HepG2 (cell line): ENCODE measurements at regions not wholly inside any gene's neighbourhood (a gene's known extent, or its start where the extent isn't known, plus 50 kb on each side); places are given as distances from the start of the nearest gene placed in this dataset.

Experiments
- CEBPG ChIP-seq: IDR thresholded peaks from 2 replicates; pipeline ENCODE4 v1.6.1; 2016
- ELF4 ChIP-seq: sonication (generic); formaldehyde crosslinking; IDR thresholded peaks from 2 replicates; pipeline ENCODE4 v1.5.0; 2020; ENCODE audit warnings: missing genetic modification reagents, mild to moderate bottlenecking, moderate library complexity, borderline replicate concordance
- FOXM1 ChIP-seq: sonication (generic); formaldehyde crosslinking; IDR thresholded peaks from 2 replicates; pipeline ENCODE4 v1.5.0; 2020; ENCODE audit warnings: missing genetic modification reagents
- PREB ChIP-seq: sonication (generic); formaldehyde crosslinking; IDR thresholded peaks from 2 replicates; pipeline ENCODE4 v1.4.0; 2020; ENCODE audit warnings: missing genetic modification reagents
- SIN3A ChIP-seq: IDR thresholded peaks from 2 replicates; pipeline ENCODE4 v1.6.1; 2011; ENCODE audit warnings: low read depth, mild to moderate bottlenecking, control low read depth, low read length, borderline replicate concordance
- ZFX ChIP-seq: sonication (generic); formaldehyde crosslinking; IDR thresholded peaks from 2 replicates; pipeline ENCODE4 v1.4.0; 2020; ENCODE audit warnings: mild to moderate bottlenecking, low read depth, missing genetic modification reagents, moderate library complexity

- TF ChIP-seq FOXM1 (CRISPR knock-in tag) (no peak), PREB (CRISPR knock-in tag) (no peak), ZFX (CRISPR knock-in tag) (no peak), ELF4 (CRISPR knock-in tag) (no peak), CEBPG (CRISPR knock-in tag) (no peak), SIN3A (no peak)
These were observed 120.9 kb downstream of the ANKRD50 start for GRCh38 chr4:124591637-124592036.
